ENCODE measurements at regions not wholly inside any gene's neighbourhood (a gene's known extent, or its start where the extent isn't known, plus 50 kb on each side); places are given as distances from the start of the nearest gene placed in this dataset.
"Not testable (repeated sequence)": the region's sequence is repeated elsewhere in the genome, so short reads cannot be mapped to it uniquely, and the experiment has no call there.

GRCh38 chr4:3606271-3606670 lies 74.0 kb upstream of the LRPAP1 start:
- TF ChIP-seq EP300, CTCF, POLR2AphosphoS5 (IDR thresholded peaks at IDR 0.05): not testable (repeated sequence)
